T-helper 2 cell treated with Interferon-gamma antibody and Interleukin-4, amounts not matched to agents 100 ng/mL and 5 ng/mL, for 36 hours (primary cell): ENCODE measurements at regions not wholly inside any gene's neighbourhood (a gene's known extent, or its start where the extent isn't known, plus 50 kb on each side); places are given as distances from the start of the nearest gene placed in this dataset.

Experiments used
- intact Hi-C: fragments of 100-400 bp; cut with micrococcal nuclease; formaldehyde crosslinking; loops from one replicate; pipeline ENCODE4 v1.15.1; 2023

DNA sequence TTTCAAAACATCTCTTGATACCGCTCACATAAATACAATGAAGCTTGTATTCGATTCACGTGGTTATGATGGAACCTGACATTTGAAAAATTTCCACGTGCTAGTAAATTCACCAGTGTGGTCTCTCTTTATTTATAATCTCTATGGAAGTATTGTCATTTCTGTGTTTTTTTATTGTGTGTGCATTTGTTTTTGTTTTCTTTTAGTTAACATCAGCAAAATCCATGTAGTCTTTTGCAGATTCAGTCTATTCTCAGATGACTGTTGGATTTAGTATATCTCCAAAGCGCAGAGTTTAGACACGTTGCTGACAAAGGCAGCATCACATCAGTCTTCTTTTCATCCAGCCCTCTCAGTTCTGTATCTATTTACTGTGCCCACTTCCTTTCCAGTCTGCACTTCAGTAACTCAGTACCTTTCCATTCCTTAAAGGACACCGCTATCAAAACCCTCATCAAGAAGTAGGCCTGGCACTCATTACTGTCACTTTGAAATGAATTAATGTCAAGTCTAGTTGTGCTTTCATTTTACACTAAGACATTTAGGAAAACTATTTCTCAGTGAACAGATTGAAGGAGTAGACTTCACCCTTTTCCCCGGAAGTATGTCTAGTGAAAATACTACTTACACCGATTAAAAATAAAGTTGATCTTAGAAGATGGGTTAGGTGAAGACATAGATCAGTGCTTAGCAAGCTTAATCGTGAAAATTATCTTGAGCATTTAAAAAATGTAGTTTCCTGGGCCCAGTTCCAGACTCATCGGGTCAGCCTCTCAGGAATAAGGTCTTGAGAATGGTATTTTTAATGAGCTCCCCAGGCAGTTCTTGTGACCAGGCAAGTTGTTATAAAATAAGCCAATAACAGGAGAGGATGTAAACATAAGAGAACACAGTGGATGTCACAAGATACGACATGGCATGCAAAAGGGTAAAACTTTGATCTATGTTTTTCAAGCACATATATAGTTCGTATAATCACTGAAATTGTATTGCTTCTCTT is 506.8 kb upstream of the ZEB2 start:
- intact Hi-C loops: no loop called here

DNA sequence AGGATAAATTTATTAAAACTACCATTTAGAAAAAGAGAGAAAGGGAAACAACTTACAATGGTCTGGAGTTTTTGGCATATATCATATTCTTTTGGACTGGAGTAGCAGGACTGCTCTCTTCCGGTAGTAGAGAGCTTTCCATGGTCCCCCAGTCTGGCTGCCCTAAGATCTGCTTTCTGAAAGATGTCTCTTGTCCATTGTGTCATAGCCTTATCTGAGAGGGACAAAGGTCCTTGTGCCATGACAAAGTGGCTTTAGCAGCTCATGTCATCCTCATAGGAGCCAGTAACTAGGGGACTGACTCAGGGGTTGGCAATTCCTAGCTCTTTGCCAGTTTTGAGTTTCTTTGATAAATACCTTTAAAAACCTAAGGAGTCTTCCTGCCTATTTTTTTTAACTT is 505.5 kb upstream of the ZEB2 start:
- intact Hi-C loops: no loop called here

DNA sequence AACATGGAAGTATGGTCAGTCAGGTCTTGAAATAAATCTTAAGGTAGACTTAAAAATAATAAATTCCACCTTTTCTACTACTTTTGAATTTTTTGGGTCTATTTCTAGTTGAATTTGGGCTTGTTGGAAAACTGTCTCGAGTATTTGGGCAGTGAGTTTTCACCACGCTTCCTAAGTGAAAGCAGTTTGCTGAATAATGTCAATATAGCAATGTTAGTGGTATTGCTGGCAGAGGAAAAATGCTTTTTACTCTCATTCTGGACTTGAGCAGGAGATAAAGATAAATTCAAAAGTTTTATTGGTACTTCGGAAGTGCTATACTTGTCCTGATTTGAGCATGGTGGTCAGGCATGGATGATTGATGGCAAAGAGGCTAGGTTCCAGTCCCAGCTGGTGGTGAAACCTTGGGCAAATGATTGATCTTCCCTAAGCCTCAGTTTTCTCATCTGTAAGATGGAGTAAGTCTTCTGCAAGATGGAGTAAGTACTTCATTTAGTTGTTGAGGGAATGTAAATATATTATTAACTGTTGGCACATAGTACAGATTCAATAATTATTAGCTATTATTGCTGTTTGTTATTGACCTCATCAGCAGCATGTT is 503.5 kb upstream of the ZEB2 start:
- intact Hi-C loops: no loop called here

DNA sequence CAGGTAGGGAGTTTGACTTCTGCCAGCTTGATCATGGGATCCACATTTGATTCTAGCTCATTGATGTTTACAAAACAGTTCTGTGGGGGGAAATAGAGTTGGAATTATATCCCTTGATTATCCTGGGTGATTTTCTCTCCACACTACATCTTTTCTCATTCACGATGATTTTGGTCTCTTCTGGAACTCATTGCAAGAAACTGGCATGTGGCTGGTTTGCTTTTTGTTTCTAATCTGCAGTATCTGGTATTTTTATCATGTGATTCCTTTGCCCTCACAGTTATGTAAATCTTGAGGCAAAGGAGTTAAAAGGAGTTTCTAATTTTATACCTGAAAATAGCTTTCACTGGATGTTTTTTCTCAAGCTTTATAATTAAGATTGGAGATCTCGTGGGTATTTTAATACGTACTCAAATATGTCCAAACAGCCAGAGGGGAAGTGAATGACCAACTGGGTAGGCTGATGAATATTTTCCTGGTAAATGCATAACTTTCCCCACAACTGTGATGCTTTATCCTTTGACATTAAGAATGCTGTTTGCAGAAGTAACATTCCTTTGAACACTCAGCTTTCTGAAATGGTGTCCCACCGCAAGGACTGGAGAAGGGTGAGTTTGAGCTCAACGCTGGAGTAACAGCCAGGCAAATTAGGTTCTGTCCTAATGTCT is 502.9 kb upstream of the ZEB2 start:
- intact Hi-C loops: no loop called here

DNA sequence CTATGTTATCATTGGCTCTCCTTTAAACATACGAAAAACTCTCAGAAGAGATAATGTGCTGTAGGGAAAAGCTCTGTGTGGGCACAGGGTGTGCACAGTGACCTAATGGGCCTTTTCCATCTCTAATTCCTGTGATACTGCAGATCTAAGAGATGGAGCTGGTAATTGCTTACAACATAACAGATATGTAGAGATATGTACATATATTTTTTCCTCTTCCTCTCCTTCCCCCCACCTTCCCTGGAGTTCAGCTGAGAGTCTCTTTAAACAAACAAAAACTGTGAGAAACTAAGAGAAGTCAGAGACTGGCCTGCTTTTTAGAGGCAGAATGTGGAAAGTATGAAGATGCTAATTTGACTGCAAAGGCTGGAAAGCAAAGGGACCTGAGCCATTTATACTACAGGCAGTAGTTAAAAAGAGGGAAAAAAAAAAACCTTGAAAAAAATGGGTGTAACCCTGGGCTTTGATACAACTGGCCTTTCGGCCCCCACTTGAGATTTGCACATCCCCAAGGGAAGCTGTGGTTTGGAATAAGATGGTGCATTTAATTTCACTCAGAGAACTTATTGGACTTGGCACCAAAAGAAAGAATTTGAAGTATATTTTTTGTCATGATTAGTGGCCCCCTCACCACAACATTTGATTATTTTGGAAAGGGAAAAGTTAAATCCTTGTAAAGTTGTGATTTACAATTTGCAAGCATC is 502.2 kb upstream of the ZEB2 start:
- intact Hi-C loops: no loop called here

DNA sequence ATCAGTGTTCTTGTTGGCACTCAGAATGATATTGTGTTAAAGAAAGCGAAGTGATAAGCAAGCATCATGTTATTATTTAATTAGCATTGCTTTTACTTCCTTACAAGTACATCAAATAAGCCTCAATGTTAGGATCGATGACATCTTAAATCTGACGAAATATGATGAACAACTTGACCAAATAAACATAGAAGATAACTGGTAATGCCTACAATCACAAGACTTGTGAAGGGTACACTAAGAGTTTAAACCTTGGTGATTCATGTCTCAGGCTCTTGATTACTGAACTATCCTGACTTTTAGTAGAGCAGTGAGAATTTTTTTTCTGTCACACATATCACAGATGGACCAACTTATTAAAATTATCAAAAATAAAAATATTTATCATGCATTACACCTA is 500.8 kb upstream of the ZEB2 start:
- intact Hi-C loops: no loop called here

DNA sequence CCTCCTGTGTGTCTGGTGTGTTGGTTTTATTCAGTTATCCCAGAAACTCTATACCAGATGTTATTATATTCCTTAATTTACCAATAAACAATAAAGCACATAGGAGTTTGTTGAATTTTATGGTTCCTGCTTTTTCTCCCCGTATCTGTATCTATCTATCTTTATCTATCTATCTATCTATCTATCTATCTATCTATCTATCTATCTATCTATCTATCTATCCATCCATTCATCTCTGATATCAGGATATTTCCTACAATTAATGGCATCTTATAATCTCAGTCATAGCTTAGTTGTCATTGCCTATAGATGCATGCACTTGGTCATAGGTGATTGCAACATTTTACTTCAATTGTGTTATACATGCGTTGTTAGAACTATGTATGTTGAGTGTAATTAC is 500.2 kb upstream of the ZEB2 start:
- intact Hi-C loops: no loop called here

DNA sequence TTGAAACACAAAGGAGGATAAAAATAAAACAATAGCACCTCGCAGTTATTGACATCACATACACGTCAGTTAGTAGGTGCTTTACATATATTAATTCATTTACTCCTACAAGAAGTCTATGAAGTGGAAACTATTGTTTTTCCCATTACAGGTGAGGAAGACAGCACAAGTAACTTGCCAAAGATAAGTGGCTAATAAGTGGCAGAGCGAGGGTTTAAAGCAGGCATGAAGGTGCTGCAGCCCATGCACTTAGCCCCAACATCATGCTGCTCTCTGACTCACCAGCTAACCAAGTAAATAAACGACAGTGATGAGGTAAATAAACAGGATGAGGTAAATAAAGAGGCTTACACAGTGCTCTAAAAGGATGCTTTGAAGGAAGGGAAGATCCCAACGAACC is 498.6 kb upstream of the ZEB2 start:
- intact Hi-C loops: no loop called here

DNA sequence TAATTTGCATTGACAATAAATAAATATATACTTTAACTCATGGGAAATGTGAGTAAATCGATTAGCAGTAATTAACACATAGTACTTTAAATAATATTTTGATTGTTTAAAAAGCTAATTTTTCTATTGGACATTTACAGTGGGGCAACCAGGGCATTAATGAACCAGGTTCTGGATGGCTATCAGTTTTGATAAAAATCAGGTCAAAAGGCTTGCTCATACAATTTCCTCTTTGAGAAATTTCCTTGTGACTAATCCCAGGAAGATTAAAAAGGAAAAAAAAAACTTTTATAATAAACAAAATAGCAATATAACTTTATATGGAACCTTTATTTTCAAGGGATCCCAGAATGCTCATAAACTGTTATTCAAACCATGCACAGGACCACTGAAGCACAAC is 497.2 kb upstream of the ZEB2 start:
- intact Hi-C loops: no loop called here

DNA sequence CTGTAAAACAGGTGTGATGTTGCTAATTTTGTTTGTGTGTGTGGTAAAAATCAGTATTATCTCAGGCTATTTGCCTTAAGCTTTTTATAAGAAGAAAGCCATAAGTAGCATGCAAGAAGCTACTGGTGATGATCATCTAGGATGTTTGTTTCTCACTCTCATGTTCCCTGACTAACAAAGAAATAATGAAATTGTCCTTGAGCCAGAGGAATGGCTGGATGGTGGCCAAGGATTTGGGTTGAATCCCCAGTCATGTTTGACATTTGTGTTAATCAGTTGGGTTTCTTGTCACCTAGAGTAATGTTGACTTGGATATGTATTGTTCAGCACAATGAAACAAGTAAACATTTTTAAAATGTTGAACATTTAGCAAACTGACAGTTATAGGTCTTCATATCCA is 496.8 kb upstream of the ZEB2 start:
- intact Hi-C loops: no loop called here

DNA sequence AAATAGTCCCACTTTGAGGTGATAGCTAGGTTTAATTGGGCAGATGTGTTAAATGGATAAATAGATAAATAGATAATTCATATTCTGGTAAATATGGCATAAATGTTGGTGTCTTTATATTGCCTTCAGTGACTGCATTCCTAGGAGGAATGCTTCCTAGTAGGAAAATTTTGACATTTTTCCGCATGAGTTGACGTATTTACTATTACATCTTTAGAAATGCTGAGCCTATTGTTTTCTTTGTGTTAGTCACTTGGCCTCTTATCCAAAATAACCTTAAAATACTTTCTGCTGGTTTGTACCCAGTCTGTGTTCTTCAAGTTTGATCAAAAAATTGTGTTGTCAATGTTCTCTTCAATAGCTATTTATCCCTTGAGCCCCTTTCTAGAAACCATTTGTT is 495.6 kb upstream of the ZEB2 start:
- intact Hi-C loops: no loop called here

DNA sequence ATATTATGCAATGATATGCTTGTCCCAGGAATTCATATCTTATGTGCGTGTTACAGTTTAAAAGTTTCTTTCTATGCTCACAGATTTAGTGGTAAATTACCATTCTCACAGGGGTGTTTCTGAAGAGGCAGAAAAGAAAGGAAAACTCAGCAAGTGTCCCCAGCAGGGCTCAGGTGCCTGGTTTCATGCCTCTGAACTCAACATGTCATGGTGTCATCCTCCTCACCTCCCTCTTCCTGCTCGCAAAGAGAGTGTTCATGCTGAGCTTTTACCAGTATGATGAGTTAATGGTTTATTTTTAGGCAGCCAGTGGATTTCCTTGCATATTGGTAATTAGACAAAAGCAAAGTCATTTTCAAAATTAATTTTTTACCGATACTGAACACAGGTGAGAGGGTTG is 492.9 kb upstream of the ZEB2 start:
- intact Hi-C loops: no loop called here

DNA sequence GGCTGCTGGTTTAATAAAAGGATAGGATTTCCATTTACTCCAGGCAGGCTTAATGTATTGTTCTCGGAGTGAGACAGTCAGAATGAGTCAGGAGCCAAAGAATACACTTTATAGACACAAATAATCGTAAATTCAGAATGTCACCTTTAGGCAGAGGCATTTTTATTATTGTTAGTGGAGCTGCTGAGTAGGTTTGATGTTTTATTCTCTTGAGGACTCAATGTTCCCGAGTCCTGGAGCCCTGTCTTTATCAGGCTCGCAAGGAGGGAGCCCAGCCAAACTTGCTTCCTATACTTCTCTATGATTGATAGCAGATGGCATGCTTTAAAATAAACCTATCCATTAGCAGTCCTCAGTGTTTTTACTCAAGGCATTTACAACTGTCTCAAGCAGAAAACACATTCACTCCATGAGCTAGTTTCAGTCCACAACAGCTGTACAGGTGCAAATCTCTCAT is 492.3 kb upstream of the ZEB2 start:
- intact Hi-C loops: no loop called here

DNA sequence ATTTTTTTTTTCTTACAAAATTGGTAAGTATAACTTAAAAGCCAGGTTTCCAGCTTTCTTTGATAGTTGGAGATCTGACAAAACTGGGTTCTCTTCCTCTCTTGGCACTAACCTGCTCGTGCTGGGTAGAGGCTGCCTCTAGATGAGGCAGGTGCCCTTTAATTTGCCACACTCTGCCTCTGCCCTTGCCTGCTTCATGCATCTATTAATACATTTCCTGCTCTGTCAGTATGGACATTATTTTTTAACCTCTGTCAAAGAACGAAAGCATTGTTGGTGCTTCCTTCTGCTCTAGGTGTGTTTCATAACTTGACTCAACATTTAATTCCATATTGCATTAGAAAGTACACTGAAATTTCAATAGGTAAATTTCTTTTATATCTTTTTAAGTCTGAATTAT is 490.7 kb upstream of the ZEB2 start:
- intact Hi-C loops: no loop called here

DNA sequence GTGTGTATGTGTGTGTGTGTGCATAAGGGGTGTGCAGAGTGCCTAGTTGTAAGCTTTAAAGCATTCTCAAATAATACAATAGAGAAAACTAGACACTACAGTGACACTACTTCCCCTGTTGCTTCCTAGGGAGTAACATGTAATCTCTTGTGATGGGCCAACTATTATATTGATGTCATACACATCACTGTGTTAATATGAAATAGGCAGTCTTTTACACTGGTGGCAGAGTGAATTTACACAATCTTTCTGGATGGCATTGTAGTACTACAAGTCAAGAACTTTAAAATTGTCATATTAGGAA is 488.0 kb upstream of the ZEB2 start:
- intact Hi-C loops: no loop called here

DNA sequence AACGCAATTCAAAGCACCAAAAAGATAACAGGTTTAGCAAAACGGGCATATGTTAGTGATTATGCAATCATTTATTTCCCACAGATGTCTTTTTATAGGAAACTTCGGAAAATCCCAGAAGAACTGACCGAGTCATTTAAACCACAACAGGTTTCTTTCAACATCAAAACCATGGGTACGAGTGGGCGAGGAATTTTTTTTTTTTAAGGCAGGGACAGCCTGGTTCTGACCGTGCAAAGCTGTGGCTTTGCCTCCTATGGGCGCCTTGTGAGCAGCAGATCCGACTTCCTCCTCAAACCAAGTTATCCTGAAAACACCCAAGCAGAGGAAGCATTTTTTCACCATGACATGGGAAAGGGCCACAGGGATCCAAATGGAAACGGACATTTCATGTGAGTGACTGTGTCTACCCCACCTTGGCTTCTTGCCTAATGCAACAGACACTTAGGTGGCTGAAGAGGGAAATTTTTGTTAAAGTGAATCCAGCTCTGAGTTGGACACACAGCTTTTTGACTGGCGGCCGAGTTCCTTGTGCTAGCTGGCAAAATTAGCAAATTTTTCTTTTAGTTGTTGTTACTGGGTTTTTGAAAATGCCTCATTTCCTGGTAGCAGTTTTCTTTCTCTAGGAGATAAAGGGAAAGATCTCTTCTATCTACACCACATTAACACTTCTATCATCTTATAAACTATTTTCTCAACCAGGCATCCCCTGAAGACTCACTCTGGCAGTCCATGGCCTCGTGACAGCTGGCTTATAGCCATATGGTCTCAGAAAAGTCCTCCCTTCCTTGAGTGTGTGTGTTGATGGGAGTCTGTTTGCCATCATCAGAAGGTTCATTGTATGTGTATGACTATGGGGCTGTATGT is 487.4 kb upstream of the ZEB2 start:
- intact Hi-C loops: no loop called here

DNA sequence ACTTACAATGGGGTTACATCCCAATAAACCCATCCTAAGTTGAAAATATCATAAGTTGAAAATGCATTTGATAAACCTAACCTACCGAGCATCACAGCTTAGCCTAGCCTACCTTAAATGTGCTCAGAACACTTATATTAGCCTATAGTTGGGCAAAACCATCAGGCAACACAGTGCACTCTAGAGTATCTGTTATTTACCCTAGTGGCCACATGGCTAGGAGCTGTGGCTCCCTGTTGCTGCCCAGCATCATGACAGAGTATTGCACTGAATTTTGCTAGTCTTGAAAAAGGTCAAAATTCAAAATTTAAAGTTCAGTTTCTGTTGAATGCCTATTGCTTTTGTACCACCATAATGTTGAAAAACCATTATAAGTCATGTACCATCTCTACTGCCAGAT is 482.7 kb upstream of the ZEB2 start:
- intact Hi-C loops: no loop called here

DNA sequence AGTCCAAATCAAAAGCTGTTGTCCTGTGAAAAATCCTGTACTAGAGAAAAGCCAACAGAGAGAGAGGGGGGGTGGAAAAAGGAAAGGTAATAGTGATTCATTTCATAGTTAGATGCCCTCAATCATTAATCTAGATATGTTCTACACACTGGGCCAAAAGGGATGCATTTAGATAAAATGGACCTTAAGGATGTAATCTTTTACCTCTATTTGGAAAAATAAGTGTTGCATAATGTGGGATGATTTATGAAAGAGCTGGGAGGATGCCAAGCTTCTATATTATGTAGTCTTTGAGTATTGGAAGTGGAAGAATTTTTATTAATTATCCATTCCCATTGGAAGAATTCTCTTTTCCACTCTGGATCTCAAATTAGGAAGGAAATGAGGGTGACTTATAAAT is 480.5 kb upstream of the ZEB2 start:
- intact Hi-C loops: no loop called here

DNA sequence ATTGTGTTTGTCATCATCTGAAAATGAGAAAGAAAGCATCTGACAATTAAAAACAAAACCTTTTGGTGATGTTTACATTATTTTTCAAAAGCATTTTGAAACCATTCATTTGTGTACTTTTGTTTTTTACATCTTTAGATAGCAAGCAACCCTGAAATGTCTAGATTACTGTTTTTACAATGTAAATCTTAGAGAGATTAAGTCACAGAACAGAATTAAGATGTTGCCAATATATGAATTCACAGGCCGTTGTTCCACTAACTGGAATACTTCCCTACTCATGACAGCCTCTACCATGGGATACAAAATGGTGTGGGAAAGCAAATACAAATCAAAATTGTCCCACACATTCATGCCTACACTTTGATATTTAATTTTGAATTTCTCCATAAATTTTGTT is 480.0 kb upstream of the ZEB2 start:
- intact Hi-C loops: no loop called here

DNA sequence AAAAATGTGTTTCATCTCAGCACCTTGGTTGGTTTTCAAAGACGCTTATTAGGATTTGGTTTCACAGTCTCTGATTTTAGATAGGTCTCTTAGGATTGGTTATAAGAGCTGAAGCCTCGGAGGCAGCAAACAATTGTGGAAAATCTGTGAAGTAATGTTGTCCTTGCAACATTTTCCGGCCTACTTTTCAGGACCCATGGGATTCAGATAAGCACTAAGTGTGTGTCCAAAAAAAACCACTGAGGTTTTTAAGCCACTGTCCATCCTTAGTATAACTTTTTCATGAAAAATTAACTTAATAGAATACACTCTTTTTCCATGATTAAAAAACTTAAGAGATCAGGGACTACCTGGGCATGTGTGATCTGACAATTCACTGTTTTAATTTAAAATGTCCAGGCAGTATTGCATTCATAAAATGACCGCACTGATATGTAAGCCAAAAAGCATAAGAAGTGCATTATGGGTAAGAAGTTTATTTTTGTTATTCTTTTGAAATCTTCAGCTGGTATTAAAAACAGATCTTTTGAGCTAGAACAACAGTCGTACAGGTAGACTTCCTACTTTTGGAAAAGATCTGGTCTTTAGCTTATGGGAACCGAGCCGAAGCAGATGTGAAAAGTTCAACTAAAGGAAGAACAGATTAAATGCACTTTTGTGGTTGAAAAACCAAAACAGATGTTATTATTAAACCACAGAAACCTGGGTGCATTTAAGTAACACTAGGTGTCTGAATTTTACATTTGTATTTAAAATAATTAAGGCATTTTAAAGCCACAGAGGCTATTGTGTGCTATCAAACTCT is 479.4 kb upstream of the ZEB2 start:
- intact Hi-C loops: no loop called here
